Liver (tissue), 7 donors: ENCODE measurements at regions not wholly inside any gene's neighbourhood (a gene's known extent, or its start where the extent isn't known, plus 50 kb on each side); places are given as distances from the start of the nearest gene placed in this dataset.

Source experiments
- DNase-seq: peaks from one replicate; pipeline ENCODE4 v3.0.0-alpha.2; 2017; ENCODE audit warnings: low spot score
- H3K27ac ChIP-seq, 2 donors: one replicate each; pipeline ENCODE4 v1.7.0; 2013; ENCODE audit warnings: inconsistent platforms in 2 of 2, low read length in 2 of 2, control low read depth in 1 of 2, low read depth in 1 of 2, mild to moderate bottlenecking in 1 of 2
- H3K27me3 ChIP-seq, 4 donors: one replicate each; pipeline versions ENCODE4 v1.6.1 to v1.7.0; 2013; ENCODE audit warnings: low read length in 3 of 4, inconsistent platforms in 1 of 4, mild to moderate bottlenecking in 1 of 4, moderate library complexity in 1 of 4; ENCODE audit not compliant: control insufficient read depth in 4 of 4, insufficient read depth in 4 of 4
- H3K36me3 ChIP-seq, 4 donors: one replicate each; pipeline versions ENCODE4 v1.6.1 to v1.7.0; 2013; ENCODE audit warnings: low read length in 3 of 4, mild to moderate bottlenecking in 3 of 4, low read depth in 1 of 4, moderate library complexity in 1 of 4; ENCODE audit not compliant: control insufficient read depth in 4 of 4, insufficient read depth in 3 of 4
- H3K4me1 ChIP-seq, 4 donors: one replicate each; pipeline versions ENCODE4 v1.6.1 to v1.7.0; 2013; ENCODE audit warnings: low read length in 3 of 4, mild to moderate bottlenecking in 3 of 4, moderate library complexity in 1 of 4; ENCODE audit not compliant: control insufficient read depth in 4 of 4, insufficient read depth in 4 of 4
- H3K4me3 ChIP-seq, 3 donors: one replicate each; pipeline versions ENCODE4 v1.6.1 to v1.7.0; 2013; ENCODE audit warnings: low read length in 3 of 3, control low read depth in 1 of 3, low read depth in 1 of 3, mild to moderate bottlenecking in 1 of 3
- H3K9ac ChIP-seq, 2 donors: one replicate each; pipeline ENCODE4 v1.7.0; 2013; ENCODE audit warnings: low read length in 2 of 2, mild to moderate bottlenecking in 2 of 2, moderate library complexity in 2 of 2, control low read depth in 1 of 2, low read depth in 1 of 2
- H3K9me3 ChIP-seq, 4 donors: one replicate each; pipeline versions ENCODE4 v1.6.1 to v1.7.0; 2013; ENCODE audit warnings: low read length in 3 of 4; ENCODE audit not compliant: control insufficient read depth in 4 of 4
- ATF3 ChIP-seq: IDR thresholded peaks from 2 replicates; pipeline ENCODE4 v1.6.1; 2016; ENCODE audit warnings: antibody characterized with exemption
- EGR1 ChIP-seq, 2 donors: IDR thresholded peaks; 2 replicates each; pipeline ENCODE4 v1.6.1; 2016 to 2018; ENCODE audit warnings: antibody characterized with exemption in 2 of 2, low read depth in 2 of 2
- FOXA1 ChIP-seq: IDR thresholded peaks from 2 replicates; pipeline ENCODE4 v1.6.1; 2016; ENCODE audit warnings: antibody characterized with exemption
- FOXA2 ChIP-seq: IDR thresholded peaks from 2 replicates; pipeline ENCODE4 v1.6.1; 2016; ENCODE audit warnings: antibody characterized with exemption
- GABPA ChIP-seq, 2 donors: IDR thresholded peaks in 1 of 2; conservative IDR thresholded peaks in 1 of 2; 2 replicates each; pipeline ENCODE4 v1.6.1; 2016; ENCODE audit warnings: antibody characterized with exemption in 2 of 2, mild to moderate bottlenecking in 1 of 2, moderate library complexity in 1 of 2
- HNF4A ChIP-seq, 2 donors: conservative IDR thresholded peaks; 2 replicates each; pipeline ENCODE4 v1.6.1; 2016; ENCODE audit warnings: antibody characterized with exemption in 2 of 2, mild to moderate bottlenecking in 2 of 2
- HNF4G ChIP-seq: IDR thresholded peaks from 2 replicates; pipeline ENCODE4 v1.6.1; 2016; ENCODE audit warnings: antibody characterized with exemption
- JUND ChIP-seq, 2 donors: IDR thresholded peaks; 2 replicates each; pipeline ENCODE4 v1.6.1; 2016; ENCODE audit warnings: antibody characterized with exemption in 2 of 2
- MAX ChIP-seq: IDR thresholded peaks from 2 replicates; pipeline ENCODE4 v1.6.1; 2016; ENCODE audit warnings: antibody characterized with exemption
- NR2F2 ChIP-seq: IDR thresholded peaks from 2 replicates; pipeline ENCODE4 v1.6.1; 2016; ENCODE audit warnings: antibody characterized with exemption
- RAD21 ChIP-seq, 2 donors: IDR thresholded peaks; 2 replicates each; pipeline ENCODE4 v1.6.1; 2016; ENCODE audit warnings: antibody characterized with exemption in 2 of 2, mild to moderate bottlenecking in 2 of 2
- REST ChIP-seq: IDR thresholded peaks from 2 replicates; pipeline ENCODE4 v1.6.1; 2016; ENCODE audit warnings: antibody characterized with exemption, mild to moderate bottlenecking
- RXRA ChIP-seq, 2 donors: IDR thresholded peaks; 2 replicates each; pipeline ENCODE4 v1.6.1; 2017 to 2018; ENCODE audit warnings: antibody characterized with exemption in 2 of 2, mild to moderate bottlenecking in 1 of 2
- SP1 ChIP-seq: IDR thresholded peaks from 2 replicates; pipeline ENCODE4 v1.6.1; 2018; ENCODE audit warnings: antibody characterized with exemption, mild to moderate bottlenecking
- TAF1 ChIP-seq: conservative IDR thresholded peaks from 2 replicates; pipeline ENCODE4 v1.6.1; 2016; ENCODE audit warnings: antibody characterized with exemption, mild to moderate bottlenecking
- YY1 ChIP-seq: IDR thresholded peaks from 2 replicates; pipeline ENCODE4 v1.6.1; 2016; ENCODE audit warnings: antibody characterized with exemption, mild to moderate bottlenecking
- TF ChIP-seq, protein P1 (sequence below): fragments of 150-350 bp; IDR thresholded peaks from 2 replicates; pipeline ENCODE4 v1.5.1; 2017; ENCODE audit warnings: improper control_type of control experiment, low read depth, low read length; ENCODE audit not compliant: missing input control
- TF ChIP-seq, protein P2 (sequence below): IDR thresholded peaks from 2 replicates; pipeline ENCODE4 v1.6.1; 2016; ENCODE audit warnings: antibody characterized with exemption
- donor health status: healthy.
- donor health status: healthy.
- donor health status: healthy.
- donor health status: healthy.

DNA sequence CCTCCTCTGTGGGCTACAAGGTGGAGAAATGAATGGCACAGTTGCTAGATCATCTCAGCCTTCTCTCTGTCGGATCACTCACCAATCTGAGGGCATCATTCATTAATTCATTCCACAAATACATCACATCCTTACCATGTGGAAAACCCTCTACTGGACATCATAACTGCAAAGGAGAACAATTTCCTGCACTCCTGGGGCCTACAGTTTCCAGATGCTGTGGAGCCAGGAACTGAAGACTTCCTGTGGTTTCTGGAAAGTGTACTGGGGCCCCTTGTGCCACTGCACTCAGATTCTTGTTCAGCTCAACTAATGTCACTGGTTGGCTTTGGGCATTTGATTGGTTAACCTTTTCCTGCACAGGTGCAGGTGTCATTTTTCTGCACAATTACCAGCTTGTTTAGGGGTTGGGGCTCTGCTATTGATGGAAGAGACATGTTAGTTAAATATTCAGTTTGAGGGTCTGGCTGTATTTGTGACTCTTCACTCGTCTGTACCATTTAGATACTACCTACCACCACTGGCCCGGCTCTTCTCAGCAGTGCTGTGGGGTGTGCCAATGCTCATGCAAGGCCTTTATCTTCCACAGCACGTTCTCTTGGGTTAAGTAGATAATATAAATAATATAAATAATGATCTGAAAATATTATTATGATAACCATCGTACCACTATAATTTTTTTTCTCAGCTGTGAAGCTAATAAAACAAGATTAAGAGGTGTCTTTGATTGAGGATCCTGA is 427.3 kb downstream of the TSN start (continued):
- no peak for TF ChIP-seq HNF4A (conservative IDR thresholded peaks at IDR 0.05)

DNA sequence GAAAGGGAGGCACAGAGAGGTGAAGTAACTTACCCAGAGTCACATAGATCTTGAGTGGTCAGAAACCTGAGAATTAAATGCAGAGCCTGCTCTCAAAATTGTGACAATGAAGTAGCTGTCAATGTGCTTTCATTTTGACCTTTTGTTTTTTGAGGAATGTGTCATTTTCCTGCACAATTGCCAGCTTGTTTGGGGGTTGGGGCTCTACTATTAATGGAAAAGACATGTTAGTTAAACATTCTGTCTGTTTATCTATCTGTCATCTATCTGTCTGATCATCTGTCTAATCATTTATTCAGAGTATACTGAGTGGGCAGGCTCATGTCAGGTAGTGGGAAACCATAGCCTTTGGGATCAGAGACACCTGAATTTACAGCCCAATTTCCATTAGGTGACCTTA is 428.4 kb downstream of the TSN start:
- H3K4me1 ChIP-seq = no peaks in the 10 kb centered on the region
- no peaks in the 10 kb centered on the region for H3K27me3 ChIP-seq
- TF ChIP-seq SP1 (no peak), NR2F2 (no peak), REST (no peak), FOXA2 (no peak), GABPA (IDR thresholded peaks at IDR 0.05 in 1 of 2, conservative IDR thresholded peaks at IDR 0.05 in 1 of 2) (no peak), HNF4G (no peak), HNF4A (conservative IDR thresholded peaks at IDR 0.05) (no peak), RXRA (IDR thresholded peaks at IDR 0.05) (no peak), JUND (IDR thresholded peaks at IDR 0.05) (no peak), ATF3 (no peak), FOXA1 (no peak), TAF1 (no peak), MAX (no peak), RAD21 (IDR thresholded peaks at IDR 0.05) (no peak), YY1 (no peak), EGR1 (IDR thresholded peaks at IDR 0.05; ENCODE audit: low read depth in 2 of 2) (no peak)
- TF ChIP-seq, protein P1, sequence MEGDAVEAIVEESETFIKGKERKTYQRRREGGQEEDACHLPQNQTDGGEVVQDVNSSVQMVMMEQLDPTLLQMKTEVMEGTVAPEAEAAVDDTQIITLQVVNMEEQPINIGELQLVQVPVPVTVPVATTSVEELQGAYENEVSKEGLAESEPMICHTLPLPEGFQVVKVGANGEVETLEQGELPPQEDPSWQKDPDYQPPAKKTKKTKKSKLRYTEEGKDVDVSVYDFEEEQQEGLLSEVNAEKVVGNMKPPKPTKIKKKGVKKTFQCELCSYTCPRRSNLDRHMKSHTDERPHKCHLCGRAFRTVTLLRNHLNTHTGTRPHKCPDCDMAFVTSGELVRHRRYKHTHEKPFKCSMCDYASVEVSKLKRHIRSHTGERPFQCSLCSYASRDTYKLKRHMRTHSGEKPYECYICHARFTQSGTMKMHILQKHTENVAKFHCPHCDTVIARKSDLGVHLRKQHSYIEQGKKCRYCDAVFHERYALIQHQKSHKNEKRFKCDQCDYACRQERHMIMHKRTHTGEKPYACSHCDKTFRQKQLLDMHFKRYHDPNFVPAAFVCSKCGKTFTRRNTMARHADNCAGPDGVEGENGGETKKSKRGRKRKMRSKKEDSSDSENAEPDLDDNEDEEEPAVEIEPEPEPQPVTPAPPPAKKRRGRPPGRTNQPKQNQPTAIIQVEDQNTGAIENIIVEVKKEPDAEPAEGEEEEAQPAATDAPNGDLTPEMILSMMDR = no peak
- TF ChIP-seq, protein P2, sequence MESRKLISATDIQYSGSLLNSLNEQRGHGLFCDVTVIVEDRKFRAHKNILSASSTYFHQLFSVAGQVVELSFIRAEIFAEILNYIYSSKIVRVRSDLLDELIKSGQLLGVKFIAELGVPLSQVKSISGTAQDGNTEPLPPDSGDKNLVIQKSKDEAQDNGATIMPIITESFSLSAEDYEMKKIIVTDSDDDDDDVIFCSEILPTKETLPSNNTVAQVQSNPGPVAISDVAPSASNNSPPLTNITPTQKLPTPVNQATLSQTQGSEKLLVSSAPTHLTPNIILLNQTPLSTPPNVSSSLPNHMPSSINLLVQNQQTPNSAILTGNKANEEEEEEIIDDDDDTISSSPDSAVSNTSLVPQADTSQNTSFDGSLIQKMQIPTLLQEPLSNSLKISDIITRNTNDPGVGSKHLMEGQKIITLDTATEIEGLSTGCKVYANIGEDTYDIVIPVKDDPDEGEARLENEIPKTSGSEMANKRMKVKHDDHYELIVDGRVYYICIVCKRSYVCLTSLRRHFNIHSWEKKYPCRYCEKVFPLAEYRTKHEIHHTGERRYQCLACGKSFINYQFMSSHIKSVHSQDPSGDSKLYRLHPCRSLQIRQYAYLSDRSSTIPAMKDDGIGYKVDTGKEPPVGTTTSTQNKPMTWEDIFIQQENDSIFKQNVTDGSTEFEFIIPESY = no peak
- H3K27ac ChIP-seq = no peak overlapping the region
- H3K9ac ChIP-seq = no peak overlapping the region
- DNase-seq = no peak
- H3K9me3 ChIP-seq = no peaks in the 10 kb centered on the region
- no peaks in the 10 kb centered on the region for H3K36me3 ChIP-seq
- no peak overlapping the region for H3K4me3 ChIP-seq
